ENCODE measurements at regions not wholly inside any gene's neighbourhood (a gene's known extent, or its start where the extent isn't known, plus 50 kb on each side); places are given as distances from the start of the nearest gene placed in this dataset.
"Not testable (repeated sequence)": the region's sequence is repeated elsewhere in the genome, so short reads cannot be mapped to it uniquely, and the experiment has no call there.

DNA sequence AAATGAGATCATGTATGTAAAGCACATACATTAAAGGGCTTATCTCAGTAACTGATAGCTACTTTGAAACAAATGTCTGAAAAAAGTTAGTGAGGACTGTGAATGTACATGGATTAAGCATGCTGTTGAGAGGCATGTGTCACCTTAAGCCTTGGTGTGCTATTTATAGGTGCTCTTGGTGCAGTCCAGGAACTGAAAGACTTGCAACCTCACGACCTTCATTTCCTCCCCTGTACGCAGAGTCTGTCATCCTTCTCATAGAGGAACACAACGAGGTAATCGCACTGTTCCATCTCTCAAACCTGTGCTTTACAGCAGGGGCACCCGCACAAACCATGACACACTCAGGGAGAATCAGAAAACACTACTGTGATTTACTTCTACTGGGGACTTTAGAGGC lies 65.6 kb downstream of the UFM1 start:
- no peak for DNase-seq

DNA sequence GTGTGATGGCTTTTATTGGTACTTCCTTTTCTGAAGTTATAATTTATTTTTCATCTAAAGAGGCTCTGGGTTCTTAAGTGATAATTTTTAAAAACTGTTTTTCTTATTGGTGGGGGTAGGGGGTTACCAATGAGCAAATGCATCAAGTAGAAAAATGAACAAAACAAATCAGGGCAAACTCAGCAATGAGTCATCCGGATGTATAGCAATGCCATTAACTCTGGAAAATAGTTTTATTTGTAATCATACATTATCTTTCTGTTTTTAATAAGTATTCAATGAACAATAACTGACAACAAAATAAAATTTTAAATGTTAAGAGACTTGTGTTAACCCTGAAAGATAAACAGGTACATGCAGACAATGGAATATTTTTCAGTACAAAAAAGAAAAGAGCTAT lies 67.6 kb downstream of the UFM1 start:
- DNase-seq, result peak; percentile 42

DNA sequence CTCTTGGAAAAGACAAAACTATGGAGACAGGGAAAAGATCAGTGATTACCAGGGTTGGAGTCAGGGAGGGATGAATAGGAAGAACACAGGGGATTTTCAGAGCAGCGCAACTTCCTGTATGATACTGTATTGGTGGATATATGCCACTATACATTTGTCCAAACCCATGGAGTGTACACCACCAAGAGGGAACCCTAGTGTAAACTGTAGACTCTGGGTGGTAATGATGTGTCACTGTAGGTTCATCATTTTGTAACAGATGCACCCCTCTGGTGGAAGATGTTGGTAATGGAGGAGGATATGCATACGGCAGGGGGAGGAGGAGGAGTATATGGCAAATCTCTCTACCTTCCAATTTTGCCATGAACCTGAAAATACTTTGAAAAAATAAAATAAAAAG lies 68.1 kb downstream of the UFM1 start:
- DNase-seq, result peak; percentile 52

DNA sequence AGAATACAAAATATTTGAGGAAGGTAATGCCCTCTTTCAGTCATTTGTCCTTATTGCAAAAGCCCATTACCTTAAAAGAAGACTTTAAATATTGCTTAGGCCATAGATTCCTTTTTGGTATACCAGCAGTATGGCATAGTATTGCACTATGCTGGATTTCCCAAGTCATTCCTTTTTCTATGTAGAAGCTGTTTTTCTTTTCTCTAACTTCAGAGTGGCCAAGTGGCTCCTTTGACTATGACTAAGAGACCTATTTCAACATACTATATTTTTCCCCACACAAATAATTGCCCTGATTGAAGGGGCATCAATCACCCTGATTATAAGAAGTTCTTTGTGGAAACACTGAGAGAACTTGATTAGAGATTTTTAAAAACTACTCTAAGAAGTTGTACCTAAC lies 68.6 kb downstream of the UFM1 start:
- no peak for DNase-seq

DNA sequence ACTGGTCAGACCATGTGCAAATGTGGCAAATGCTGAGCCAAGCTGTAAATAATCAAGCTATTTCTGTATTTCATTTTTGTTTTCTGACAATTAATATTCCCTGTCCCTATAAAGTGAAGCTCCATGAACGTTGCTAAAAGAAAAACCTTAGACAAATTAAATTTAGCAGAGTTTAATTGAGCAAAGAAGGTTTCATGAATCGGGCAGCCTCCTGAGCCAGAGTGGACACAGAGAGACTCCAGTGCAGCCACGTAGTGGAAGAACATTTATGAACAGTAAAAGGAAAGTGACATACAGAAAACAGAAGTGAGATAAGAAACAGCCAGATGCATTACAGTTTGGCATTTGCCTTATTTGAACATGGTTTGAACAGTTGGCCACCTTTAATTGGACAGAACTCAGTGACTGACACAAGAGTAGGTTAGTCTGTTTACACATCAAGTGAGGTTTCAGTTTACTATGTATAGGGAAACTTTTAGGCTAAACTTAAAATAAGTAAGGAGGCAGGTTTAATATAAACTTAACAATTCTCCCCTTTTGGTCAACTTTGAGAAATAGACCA lies 69.7 kb downstream of the UFM1 start:
- DNase-seq, result no peak

DNA sequence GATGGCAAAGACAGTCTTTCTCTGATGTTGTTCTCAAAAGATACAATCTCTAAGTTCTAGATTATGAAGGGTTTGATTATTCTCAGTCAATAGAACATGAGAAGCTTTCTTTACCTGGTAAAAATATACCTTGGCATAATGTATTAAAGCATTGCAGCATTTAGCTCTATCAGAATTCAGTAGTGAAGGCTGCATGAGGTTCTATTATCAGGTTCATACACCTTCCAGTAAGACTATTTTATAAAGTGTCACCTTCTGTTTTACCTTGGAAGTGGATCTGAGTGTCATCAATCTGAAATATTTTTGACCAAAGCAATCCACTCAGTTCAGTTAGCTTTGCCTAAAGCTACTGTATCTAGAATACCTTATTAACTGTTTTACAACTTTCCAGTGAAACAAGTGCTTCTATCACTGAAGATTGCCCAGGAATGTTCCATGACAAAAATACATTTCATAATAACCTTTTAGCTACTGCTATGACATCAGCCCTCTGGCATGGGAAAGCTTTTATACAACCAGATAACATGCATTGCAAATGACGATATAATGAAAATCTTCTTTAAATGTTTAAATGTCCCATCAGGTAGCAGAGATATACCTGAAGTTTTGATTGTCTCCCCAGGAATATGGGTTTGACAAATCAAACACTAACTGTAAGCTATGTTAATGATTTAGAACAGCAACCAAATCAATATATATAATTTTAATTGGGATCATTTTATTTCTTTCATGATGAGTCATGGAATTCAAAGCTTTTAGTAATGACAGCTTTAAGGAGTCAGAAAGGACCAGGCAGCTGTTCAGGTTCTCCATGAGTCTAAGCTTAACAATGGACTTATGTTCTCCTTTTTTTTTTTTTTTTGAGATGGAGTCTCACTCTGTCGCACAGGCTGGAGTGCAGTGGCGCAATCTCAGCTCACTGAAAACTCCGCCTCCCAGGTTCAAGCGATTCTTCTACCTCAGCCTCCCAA lies 72.2 kb downstream of the UFM1 start:
- DNase-seq, result peak; percentile 40

DNA sequence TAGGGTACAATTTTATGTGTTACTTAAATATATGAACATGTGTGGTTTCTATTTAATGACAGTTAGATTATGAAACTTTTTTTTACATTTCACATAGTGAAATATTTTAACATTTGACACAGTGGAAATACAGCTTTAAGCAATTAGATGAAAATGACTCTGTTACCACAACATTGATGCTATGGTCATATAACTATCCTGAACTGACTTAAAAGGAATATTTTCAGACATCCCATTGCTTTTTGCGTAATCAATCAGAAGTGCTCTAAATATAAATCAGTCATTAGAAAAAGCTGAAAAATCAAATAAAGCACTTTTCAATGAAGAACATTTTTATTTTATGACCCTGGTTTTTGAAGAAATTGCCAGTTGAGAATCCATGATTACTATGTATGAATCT lies 80.3 kb downstream of the UFM1 start:
- DNase-seq, result peak; percentile 58

DNA sequence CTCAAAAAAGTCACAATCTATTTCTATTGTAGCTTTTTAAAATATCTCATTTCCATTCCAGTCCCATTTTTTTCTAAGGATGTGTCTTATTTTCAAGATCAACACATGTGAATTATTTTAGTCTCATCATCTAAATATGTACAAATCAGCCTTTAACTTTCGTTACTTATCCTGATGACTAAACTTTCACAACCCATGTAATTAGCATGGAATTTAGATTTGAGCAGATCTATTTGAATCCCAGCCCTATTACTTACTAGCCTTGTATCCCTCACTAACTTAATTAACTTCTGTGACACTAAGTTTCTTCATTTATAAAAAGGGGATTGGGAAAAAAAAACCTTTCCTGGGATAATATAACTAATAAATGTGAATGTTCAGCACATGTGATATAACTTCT lies 81.1 kb downstream of the UFM1 start:
- peak; percentile 73 for DNase-seq

DNA sequence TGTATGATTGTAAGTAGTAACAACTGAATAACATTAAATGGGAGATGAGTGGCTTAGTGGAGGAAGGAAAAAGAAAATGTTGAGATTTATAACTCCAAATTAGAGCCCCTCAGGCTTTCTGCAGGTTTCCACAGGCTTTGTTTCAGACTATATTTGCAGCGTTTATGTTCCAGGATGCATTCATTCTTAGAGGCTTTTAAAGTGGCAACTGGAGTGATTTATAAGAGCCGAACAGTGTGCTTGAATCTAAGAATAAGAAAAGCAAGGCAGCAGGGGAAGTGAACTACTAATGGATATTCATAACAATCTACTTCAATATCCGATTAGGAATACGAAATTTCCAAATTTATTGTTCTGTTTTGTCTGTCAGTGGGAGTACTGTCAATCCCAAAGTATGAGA lies 91.0 kb downstream of the UFM1 start:
- no peak for DNase-seq

DNA sequence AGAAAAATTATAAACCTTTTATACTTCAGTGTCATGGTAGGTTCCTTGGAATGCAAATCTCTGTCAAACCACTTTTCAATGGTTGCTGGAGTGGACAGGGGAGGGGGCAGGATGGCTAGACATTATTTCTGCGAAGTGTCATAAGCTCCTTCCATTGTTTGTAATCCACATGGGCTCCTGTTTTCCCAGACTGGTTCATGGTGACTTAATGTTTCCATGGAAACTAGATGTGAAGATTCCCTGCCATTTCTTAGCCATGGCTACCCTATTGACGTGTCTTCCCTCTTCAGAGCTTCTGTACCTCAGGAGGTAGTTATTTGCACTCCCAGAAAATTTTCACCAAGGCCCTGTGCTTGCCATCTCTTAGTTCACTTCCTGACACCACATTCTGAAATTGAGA lies 95.3 kb downstream of the UFM1 start:
- DNase-seq, result no peak

DNA sequence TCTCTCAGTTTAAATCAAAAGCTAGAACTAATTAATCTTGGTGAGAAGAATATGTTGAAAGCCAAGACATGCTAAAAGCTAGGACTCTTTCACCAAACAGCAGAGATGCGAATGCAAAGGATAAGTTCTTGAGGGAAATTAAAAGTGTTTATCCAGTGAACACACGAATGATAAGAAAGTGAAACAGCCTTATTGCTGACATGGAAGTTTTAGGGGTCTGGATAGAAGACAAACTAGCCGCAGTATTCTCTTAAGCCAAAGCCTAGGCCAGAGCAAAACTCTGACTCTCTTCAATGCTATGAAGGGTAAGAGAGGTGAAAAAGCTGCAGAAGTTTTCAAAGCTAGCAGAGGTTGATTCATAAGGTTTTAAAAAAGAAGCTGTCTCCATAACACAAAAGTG lies 103.0 kb downstream of the UFM1 start:
- no peak for DNase-seq

DNA sequence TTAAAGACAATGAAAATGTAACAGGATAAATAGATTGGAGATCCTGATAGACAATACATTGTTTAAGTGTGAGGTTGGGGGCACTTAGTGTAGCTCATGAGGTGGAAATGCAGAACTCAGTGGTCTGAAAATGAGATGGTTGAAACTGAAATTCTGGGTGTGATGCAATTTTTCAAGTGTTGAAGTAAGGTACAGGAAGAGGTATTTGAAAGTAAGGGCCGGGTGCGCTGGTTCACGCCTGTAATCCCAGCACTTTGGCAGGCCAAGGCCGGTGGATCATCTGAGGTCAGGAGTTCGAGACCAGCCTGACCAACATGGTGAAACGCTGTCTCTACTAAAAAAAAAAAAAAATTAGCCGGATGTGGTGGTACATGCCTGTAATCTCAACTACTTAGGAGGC lies 113.0 kb downstream of the UFM1 start:
- DNase-seq, result no peak

DNA sequence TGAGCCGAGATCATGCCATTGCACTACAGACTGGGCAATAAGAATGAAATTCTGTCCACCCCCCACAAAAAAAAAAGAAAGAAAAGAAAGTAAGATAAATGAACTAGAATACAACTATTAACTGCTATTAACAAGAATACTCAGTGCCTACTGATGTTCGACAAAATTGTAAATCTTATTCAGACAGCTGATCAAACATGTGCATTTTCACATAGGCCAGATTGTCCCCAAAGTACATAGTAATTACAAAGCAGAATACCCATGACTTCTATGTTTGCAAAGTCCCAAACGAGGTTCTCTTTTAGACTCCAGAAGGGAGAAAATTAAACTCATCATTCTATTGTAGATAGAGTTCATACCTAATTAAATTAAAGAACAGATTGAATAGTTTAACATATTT lies 113.4 kb downstream of the UFM1 start:
- no peak for DNase-seq

DNA sequence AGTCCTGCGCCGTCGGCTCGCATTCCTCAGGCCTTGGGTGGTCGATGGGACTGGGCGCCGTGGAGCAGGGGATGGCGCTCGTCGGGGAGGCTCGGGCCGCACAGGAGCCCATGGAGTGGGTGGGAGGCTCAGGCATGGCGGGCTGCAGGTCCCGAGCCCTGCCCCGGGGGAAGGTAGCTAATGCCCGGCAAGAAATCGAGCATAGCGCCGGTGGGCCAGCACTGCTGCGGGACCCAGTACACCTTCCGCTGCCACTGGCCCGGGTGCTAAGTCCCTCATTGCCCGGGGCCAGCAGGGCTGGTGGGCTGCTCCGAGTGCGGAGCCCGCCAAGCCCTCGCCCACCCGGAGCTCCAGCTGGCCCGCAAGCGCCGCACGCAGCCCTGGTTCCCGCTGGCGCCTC lies 122.8 kb downstream of the UFM1 start:
- not testable (repeated sequence) for DNase-seq

DNA sequence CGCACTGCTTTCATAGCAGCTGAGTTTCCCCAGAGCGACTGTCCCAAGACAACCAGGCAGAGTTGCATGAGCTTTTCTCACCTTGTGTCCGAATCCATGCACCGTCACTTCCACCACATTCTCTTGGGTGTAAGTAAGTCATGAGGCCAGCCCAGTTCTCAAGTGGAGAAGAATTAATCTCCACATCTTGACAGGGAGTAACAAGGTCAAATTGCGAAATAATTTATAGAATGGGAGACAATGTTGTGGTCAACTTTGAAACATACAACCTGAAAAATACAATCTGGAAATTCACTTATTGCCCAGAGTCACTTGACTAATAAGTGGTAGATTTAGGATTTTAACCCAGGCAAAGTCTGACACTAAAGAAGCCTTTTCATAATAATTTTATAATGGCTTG lies 123.7 kb downstream of the UFM1 start:
- DNase-seq, result no peak

DNA sequence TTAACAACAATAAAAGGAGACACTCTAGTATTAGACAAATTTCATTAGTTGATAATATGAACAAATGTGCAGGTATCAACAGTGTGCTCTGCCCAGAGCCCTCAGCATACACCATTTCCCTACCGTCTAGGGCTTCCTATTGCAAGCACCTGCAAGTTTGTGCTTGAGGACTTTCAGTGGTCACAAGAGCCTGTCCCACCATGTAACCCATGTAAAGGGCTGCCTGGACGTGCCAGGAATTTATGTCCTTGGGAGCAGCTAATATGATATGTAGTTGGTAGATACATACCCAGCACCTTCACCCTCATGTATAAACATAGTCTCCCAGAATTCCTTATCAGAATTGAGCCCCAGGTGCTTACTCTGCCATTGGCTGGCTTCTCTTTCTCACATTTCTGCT lies 128.0 kb downstream of the UFM1 start:
- no peak for DNase-seq

DNA sequence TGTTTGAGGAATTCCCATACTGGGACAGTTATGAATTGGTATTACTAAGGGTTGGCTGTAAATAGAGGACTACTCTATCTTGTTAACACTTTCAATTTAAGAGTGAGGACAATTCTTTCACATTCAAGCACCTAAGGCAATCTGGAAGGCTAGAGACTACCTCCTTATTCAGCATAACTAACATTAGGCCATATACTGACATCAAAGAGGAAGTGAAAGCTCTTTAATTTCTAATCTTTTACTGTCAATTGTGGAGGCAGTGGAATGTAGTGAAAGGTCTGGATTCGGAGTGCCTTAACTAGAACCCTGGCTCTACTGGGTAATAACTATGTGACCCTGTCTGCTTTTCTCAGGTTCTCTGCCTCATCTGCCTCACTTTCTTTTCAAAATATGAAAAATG lies 134.0 kb downstream of the UFM1 start:
- no peak for DNase-seq

DNA sequence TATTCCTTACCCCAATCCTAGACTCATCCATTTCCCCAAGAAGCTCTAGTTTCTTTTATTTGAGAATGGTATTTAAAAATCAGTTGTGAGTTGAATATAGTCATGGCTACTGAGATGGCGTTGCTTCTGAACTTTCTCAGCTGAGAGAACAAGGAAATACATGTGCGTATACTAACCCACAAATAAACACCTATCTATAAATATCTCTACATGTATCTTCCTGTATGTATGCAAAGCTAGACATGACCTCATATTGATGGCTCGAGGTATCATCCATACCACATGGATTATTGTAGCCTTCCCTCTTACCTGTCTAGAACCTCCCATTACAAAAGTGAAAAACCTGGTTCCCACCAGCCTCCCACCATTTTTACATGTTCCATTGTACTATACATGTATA lies 141.0 kb downstream of the UFM1 start:
- no peak for DNase-seq

DNA sequence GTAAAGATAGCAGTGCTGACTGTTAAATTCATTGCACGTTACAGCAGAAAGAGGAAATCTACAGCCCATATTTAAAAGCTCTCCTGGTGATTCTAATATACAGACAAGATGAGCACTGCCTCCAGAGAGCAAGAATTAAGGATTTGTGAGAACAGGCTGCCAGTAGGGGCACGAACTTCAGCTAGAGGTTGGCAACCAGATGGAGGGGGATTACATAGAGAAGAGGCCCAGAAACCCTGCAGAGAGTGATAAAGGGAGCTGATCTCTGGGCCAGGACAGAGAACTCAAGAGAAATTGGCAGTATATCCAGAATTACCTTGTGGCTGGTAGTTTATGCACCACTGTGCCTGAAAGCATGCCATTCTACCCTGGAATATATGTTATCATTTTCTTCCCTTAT lies 144.8 kb downstream of the UFM1 start:
- no peak for DNase-seq

DNA sequence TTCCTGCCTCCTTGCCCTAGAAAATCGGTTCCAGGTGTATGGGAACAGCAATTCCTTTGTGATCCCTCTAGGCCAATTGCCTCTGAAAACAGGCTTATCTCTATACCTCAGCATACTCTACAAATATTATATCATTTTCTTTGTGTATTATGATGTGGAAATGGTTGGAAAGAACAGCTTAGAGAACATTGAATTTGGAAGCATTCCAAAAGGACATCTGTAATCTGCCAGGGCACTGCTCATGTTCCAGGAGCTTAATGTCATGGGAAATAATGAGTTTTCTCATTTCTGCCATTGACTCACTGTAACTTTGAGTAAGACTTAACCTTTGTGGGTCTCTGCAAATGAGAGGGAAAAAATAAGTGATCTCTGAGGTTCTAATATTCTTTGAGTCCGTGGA lies 147.3 kb downstream of the UFM1 start:
- peak; percentile 3 for DNase-seq

DNA sequence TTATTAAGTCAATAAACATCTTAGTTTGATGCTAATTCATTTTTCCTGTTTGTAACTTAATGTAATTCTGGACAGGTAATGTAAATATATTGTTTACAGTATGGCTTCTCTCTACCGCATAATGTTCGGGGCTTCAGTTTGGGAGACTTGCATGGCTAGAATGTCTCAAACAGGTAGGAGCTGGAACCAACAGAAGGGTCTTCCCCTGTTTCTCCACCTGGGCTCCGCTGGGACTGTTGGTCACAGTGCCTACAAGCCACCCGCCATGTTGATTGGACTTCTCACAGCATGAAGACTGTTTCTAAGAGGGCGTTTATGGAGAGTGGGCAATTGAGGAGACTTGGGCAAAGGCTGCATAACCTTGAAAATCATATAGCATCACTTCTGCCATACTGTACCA lies 148.6 kb downstream of the UFM1 start:
- DNase-seq, result no peak

DNA sequence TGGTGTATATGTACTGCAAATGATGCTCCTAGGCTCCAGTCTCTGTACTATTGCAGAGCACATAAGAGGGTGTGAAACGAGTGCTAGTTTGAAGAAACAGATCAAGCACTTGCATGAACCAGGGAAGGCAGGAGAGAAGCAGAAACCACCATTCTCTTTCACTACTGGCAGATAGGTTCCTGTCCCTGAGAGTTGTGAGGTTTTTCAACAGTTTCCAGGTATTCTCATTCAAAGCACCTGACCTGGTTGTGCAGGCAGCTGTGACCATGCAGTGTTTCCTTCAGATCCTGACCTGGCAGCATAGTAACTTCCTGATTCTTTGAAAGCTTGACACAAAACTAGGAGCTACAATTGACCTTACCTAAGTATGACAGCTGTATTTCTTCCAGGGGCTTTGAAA lies 164.9 kb downstream of the UFM1 start:
- no peak for DNase-seq

DNA sequence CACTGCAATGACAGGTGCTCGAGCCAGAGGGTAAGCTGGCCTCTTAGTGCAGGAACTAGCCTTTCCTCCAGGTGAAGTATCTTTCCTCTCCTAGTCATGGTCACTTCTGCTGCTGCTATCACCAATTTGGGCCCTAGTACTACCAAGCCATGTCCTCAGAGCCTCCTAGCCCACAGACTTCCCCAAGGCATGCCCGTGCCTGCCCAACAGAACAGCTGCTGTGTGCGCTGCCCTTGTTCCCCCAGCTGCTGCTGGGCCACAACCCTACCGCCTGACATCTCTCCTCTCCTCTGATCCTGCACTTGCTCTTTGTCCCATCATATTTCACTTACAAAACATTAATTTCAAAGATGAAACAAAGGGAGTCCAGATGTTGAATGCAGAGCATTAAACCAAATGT lies 168.5 kb upstream of the FREM2 start:
- DNase-seq, result no peak

DNA sequence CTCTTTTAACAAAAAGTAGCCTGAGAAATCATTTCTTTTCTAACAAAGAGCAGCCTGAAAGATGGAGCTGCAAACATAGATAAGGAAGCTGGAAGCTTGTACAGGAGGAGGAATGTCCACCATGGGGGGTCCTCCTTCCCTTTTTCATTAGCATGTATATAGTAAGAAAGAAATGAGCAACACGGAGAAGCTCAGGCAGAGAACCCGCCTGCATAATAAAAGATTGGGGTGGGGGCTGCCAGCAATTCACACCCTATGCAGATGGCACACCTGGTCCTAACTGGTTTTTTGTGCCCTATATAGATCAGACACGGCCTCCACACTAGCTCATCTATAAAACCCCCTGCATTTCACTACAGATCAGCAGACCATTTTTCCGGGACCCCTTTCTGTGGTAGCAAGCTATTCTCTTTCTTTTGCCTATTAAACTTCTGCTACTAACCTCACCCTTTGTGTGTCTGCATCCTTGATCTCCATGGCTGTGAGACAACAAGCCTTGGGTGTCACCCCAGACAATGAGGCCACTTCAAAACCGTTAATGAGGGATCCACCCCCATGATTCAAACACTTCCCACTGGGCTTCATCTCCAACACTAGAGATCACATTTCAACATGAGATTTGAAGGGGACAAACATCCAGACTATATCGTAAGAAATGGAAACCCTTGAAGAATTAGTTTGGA lies 167.5 kb upstream of the FREM2 start:
- DNase-seq, result no peak
